ENCODE measurements at regions not wholly inside any gene's neighbourhood (a gene's known extent, or its start where the extent isn't known, plus 50 kb on each side); places are given as distances from the start of the nearest gene placed in this dataset.

DNA sequence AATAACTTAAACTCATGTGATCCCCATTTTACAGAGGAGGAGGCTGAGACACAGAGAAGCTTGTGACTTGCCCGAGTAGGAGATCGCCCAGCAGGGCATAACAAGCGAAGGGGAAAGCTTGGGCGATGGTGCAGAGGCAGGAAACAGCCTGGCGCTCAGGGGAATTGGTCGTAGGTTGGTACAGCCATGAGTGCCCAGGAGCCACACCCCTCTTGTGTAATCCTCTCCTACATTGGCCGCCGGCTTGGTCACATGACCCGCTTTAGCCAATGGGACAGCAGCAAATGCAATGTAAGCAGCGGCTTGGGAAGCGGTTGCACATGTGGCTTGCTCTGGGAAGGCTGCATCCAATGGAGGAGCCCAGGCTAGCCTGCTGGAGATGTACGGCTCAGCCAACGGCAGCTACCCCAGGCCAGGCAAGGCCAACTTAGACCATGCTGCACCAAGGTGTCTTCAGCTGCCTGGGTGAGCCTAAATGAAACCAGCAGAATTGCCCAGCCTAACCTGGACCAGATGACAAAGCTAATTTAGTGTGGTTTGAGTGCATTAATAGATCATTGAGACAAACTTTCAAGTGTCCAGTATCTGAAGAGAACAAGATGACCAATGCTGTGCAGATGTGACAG lies 50.3 kb upstream of the SLC6A6 start:
- Histone ChIP-seq H3K36me3 (no peaks in the 10 kb centered on the region), H3K27me3 (peaks cover 3% of the 10 kb centered on the region), H3K9me3 (ENCODE audit: low read depth) (no peaks in the 10 kb centered on the region), H3K4me2 (no peak overlapping the region), H2AFZ (replicated peaks) (no peak overlapping the region), H3F3A (ENCODE audit: low read depth) (no peaks in the 10 kb centered on the region), H3K27ac (no peak overlapping the region), H3K4me1 (peaks cover 13% of the 10 kb centered on the region), H4K20me1 (ENCODE audit: low read depth) (no peaks in the 10 kb centered on the region), H3K9ac (no peak overlapping the region), H3K79me2 (ENCODE audit: low read depth) (no peaks in the 10 kb centered on the region), H3K4me3 (no peak overlapping the region)
- TF ChIP-seq EZH2 (IDR thresholded peaks at IDR 0.05) (no peak), EZH2phosphoT487 (IDR thresholded peaks at IDR 0.05) (no peak)
- TF ChIP-seq, protein P1, sequence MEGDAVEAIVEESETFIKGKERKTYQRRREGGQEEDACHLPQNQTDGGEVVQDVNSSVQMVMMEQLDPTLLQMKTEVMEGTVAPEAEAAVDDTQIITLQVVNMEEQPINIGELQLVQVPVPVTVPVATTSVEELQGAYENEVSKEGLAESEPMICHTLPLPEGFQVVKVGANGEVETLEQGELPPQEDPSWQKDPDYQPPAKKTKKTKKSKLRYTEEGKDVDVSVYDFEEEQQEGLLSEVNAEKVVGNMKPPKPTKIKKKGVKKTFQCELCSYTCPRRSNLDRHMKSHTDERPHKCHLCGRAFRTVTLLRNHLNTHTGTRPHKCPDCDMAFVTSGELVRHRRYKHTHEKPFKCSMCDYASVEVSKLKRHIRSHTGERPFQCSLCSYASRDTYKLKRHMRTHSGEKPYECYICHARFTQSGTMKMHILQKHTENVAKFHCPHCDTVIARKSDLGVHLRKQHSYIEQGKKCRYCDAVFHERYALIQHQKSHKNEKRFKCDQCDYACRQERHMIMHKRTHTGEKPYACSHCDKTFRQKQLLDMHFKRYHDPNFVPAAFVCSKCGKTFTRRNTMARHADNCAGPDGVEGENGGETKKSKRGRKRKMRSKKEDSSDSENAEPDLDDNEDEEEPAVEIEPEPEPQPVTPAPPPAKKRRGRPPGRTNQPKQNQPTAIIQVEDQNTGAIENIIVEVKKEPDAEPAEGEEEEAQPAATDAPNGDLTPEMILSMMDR (IDR thresholded peaks at IDR 0.05) = no peak
- Mint-ChIP-seq H3K4me1 (peaks cover 17% of the 10 kb centered on the region), H3K9me3 (no peaks in the 10 kb centered on the region), H3K36me3 (no peaks in the 10 kb centered on the region), H3K4me3 (no peak overlapping the region), H3K27me3 (ENCODE audit: insufficient read depth, low read depth) (peaks cover 2% of the 10 kb centered on the region), H3K27ac (no peak overlapping the region)
- DNase-seq (ENCODE audit: low spot score) = no peak
